GM21723 (cell line): ENCODE measurements at regions not wholly inside any gene's neighbourhood (a gene's known extent, or its start where the extent isn't known, plus 50 kb on each side); places are given as distances from the start of the nearest gene placed in this dataset.
A peak's percentile ranks its signal among the peaks of the same experiment; 100 is the strongest.

ENCODE experiments used
- ATAC-seq: cut with Tn5 transposase; IDR thresholded peaks from one replicate; pipeline ENCODE4 v1.9.1; 2021; ENCODE audit warnings: mild to moderate bottlenecking, moderate library complexity; ENCODE audit not compliant: unreplicated experiment

- no peak for ATAC-seq
Measured at GRCh38 chr7:94054130-94054529, 50.0 kb upstream of the BET1 start.

- no peak for ATAC-seq
Measured at GRCh38 chr7:94055963-94056362, 51.8 kb upstream of the BET1 start.

DNA sequence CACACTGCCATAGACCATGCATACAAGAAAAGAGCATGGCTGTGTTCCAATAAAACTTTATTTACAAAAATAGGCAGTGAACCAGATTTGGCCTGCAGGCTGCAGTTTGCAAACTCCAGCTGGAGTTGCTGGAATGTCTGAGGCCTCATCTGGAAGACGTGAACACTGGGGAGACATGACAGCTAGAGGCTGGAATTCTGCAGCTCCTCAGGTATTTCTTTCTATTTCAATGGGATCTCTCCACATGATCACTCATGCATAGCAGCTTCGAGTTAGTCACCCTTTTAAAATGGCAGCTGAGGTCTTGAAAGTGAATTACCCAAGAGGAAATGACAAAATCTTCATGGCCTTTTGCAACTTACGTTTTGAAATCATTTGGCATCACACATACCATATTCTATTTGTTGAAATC, 52.6 kb upstream of the BET1 start:
- no peak for ATAC-seq

DNA sequence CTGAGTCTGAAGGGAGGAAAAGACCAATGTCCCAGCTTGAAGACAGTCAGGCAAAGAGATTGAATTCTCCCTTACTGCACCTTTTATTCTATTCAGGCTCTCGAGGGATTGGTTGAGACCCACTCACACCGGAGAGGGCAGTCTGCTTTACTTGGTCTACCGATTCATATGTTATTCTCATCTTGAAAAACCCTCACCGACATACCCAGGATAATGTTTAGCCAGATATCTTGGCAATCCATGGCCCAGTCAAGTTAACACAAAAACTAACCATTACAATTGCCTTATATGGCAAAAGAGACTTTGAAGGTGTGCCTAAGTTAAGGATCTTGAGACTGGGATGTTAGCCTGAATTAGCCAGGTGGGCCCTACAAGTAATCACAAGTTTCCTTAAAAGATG, 53.8 kb upstream of the BET1 start:
- ATAC-seq: no peak

DNA sequence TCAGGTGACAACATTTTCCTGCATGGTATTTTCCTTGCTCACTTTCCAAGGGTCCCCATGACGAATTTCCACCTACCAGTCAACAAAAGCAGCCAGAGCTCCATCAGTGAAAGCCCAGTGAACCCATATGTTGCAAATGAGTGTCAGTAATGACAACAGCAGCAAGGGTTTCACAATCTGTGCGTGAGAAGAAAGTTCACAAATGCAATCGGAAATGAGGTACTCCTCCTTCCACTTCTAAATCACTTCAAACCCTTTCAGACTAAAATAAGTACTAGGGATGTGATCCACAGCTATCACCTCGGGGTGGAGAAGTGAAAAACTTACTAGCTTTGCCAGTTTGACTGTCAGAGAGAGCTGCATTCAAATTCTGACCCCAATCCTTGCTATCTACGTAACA, 55.6 kb upstream of the BET1 start:
- peak; percentile 89 for ATAC-seq

- ATAC-seq: no peak
Measured at GRCh38 chr7:94060752-94061151, 56.6 kb upstream of the BET1 start.

DNA sequence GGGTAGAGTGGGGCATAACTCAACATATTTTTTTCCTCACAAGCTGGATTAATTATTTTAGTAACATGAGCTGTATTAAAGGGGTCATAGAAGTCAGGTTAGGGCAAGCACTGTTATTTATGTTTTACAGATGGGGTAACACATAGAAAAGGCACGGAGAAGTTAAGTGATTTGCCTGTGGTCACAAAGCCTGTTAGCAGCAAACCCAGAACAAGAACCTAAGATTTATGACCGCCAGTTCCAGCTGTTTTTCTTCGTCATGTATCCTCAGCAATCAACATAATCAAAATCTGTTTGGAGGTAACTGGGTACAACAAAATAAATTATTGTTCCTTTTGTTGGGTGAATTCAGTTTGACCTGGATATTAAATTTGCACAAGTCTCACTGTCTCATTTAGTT, 57.2 kb upstream of the BET1 start:
- ATAC-seq: no peak

DNA sequence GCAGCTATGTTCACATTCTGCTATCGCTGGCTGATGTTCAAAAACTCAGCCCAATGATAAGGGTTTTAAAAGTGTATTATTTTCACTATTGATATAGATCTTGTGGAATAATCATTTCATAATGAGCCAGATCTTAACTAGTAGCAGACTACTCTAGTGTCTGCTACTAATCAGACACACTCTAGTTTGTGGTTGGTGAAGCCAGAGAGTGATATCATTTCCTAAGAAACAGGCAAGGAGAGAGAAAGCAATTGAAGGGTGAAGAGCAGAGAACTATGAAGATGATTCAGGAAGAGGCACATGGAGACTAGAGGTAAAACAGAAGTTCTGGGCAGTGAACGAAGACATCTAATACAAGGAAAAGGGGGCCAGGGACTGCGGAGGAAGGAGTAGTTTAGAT, 58.2 kb upstream of the BET1 start:
- no peak for ATAC-seq

DNA sequence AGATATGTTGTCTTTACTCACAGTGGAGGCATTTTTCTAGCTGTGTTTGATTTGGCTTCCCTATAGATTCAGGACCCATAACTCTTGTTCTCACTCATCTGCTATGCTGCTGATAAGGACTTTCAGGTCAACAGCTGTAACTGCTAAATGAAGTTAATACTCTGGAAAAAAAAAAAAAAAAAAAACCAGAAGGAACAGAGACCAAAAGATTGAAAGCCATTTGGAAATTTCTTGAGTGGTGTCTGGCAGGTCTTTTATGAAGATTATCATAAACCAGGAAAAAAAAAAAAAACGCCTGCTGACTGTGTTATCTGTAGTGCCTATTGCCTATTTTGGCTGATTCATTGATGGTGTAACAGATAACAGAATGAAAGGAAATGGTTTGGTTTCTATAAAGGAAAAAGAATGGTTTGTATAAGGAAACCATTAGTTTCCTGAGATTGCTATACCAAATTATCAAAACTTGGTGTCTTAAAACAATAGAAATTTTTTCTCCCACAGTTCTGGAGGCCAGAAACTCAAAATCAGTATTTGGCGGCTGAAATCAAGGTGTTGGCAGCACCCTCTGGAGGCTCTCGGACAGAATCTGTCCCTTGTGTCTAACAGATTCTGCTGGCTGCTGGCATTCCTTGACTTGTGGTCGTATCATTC, 60.5 kb upstream of the BET1 start:
- no peak for ATAC-seq

- no peak for ATAC-seq
Measured at GRCh38 chr7:94067047-94067446, 62.9 kb upstream of the BET1 start.

DNA sequence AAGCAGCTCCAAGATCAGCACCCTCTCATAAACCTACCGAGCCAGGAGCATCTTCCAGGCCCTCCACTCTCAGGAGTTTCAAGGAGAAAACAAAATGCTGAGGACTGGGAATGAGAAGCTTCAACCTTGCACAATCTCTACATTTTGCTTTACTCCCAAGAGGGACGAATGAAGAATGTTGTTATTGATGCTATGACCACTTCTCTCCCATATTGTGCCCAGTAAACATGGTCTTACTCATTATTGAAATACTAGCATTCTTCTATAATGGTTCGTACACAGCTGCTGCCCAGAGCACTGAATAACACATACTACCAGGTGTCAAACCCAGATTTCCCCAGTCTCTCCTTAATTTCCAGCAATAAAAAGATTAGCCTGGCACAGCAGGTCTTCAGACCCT, 63.4 kb upstream of the BET1 start:
- ATAC-seq: no peak

DNA sequence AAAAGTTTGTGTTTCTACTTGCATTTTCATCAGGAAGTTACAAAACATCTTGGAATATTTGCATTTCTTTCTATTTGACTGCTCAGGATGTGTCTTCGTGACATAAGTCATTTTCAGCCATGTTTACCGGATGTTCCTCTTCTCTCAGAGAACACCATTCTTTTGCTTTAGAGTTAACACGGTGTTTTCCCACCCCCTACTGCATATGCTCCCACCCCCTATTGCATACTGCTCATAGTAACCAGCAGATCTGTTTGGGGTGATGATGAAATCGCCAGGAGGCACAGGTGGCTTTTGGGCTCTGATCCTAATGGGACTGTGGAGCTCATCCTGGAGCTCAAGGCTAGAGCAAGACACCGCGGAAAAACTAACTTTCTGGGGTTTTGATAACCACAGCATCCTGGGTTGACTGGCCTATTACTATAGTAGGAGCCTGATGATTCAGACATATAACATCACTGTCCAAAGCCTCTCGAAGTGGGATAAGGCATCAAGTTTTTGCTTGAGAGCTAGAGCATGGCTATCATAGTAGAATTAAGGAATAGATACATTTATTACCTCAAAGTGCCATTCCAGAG, 65.1 kb upstream of the BET1 start:
- ATAC-seq: peak; percentile 73

GRCh38 chr7:94080551-94080950, 76.4 kb upstream of the BET1 start:
- no peak for ATAC-seq

GRCh38 chr7:94082126-94082525, 78.0 kb upstream of the BET1 start:
- ATAC-seq: no peak

- peak; percentile 95 for ATAC-seq
Measured at GRCh38 chr7:94087664-94088352, 83.7 kb upstream of the BET1 start.

DNA sequence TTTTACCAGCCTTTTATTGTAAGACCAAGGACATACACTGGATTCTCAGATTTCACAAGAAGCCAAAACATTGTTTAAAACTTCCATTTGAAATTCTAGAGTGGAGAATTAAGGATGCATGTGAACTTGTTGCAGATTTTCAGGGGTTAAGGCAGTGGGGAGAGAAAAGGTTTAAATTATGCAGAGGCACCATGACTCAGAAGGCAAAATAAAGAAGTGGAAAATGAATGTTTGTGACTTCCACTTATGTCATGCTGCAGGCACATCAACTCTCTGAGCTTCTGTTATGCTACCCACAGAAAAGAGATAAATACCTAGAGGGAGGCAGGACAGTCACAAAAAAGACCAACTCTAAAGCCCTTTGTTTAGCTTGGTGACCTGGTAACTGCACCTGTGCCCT, 84.4 kb upstream of the BET1 start:
- ATAC-seq: no peak

GRCh38 chr7:94089806-94090205, 85.7 kb upstream of the BET1 start:
- no peak for ATAC-seq

DNA sequence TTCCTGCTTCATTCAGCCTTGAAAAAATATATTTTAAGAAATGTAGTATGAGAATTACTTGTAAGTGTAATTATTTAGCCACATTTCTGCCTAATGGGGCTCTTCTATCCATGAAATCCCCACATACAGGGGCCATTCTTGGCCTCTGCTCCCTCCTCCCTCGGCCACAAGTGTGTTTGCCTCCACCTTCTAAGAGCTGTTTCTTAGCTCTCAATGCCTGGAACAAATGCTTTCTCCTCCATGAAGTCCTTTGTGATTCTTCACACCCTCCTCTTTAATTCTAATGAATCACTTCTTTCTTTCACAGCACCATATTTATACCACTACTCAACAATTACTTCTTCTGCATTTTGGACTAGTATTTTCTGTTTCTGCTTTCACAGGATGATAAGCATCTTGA, 88.8 kb upstream of the BET1 start:
- no peak for ATAC-seq

DNA sequence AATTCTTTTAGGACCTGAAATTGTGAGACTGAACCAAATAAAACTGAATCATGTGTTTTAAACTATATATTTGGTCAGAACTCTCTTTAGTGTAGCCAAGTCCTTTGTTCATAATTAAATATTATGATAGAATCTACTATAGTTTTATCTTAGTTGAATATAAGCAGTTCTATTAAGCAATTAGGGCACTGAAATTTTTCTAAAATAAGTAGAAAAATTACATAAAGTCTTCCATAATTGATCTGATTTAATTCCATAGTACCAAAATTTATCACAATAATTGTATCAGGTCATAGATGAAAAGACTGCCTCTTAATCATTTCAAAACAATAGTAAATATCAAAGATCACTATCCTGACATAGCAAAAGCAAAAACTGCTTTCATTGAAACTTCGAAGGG, 90.1 kb upstream of the BET1 start:
- ATAC-seq: no peak

DNA sequence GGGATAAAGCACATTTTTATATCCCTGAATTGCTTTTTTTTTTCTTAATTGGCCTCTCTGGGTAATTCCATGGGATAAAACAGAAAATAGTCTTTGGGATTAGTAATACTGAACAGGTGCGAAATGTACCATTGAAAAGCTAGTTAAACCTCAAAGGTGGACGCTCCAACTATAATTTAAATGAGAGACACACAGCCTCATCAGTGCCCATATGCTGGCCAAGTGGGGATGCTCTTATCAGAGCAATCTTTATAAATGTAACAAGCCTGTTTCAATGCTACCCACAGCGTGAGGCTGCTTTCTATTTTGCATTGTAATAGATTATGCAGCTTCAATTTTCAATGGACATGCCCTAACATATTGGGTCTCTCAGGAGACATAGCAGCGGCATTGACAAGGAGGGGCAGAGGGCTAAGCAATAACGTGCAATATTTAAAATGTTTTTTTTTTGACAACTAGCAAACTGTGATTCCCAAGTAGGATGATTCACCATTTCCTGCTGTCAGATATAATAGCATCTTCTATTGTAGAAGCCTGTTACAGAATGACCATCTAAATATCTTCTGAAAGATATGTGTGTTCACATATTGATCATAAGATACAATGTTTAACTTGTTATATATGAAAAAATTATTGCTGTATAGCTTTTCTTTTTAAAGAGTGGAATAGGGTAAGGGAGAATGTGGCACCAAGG, 91.3 kb upstream of the BET1 start:
- ATAC-seq: no peak

DNA sequence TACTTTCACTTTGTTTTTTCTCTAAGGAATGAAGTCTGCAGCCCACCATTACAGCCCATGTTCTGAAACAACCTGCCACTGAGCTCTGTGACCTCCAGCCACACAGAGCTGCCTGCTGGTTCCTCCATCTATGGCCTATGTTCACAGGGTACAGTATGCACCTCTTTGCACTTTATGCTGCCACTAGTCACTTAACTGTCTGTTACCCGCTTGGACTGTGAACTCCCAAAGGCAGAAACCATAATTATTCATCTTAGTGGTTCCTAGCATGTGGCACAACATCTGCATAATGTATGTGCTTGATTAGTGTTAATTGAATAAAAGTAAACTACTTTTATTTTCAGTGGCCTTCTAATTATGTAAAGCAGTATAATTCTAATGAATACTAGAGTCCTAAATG, 95.5 kb upstream of the BET1 start:
- ATAC-seq: no peak

GRCh38 chr7:94100723-94101345, 96.7 kb upstream of the BET1 start:
- no peak for ATAC-seq
